Heart left ventricle (tissue), 13 donors: ENCODE measurements at regions not wholly inside any gene's neighbourhood (a gene's known extent, or its start where the extent isn't known, plus 50 kb on each side); places are given as distances from the start of the nearest gene placed in this dataset.

Experiments used
- CTCF ChIP-seq, 12 donors: fragments of 200-600 bp; sonication (generic) in 4 of 12; IDR thresholded peaks; one replicate each; pipeline versions ENCODE4 v1.5.0 to v1.8.0; 2018 to 2022; ENCODE audit warnings: antibody characterized with exemption in 12 of 12, mild to moderate bottlenecking in 5 of 12
- POLR2A ChIP-seq, 2 donors: fragments of 450-650 bp; IDR thresholded peaks; one replicate each; pipeline ENCODE4 v1.6.1; 2017; ENCODE audit warnings: antibody characterized with exemption in 2 of 2, mild to moderate bottlenecking in 2 of 2, moderate library complexity in 2 of 2
- donor health status: ischemic (EF 13 %, LVEDD 7.1; RV severe dilation, severe dysfunction).
- donor health status: DM: no; HTN: yes; CAD: no.
- donor health status: DM: no; HTN: no; CAD: no.
- donor health status: ischemic (EF 25% LVEDD 6.9; RV normal size, moderate dysfunction).
- donor health status: ischemic (EF 25% LVEDD 5.7; RV mildly dilated, moderate dysfunction).
- donor health status: ischemic (EF 35%, LVEDD 5.7; RV mildly dilated, moderate dysfunction).
- donor health status: nonischemic (EF 11% LVEDD 7.7; RV severe dilation, severe dysfunction).
- donor health status: DM: yes; HTN: yes; CAD: no.
- donor health status: PGD.
- donor health status: ischemic (EF 29% LVEDD 5.4; RV normal size, mild dysfunction).
- donor health status: nonischemic (EF 23%, LVEDD 6.1; RV moderate dilation, normal function).

- TF ChIP-seq CTCF (IDR thresholded peaks at IDR 0.05) (no peak), POLR2A (IDR thresholded peaks at IDR 0.05) (no peak)
Measured at GRCh38 chr15:31158858-31159569, 57.5 kb upstream of the TRPM1 start.
